ENCODE measurements at regions not wholly inside any gene's neighbourhood (a gene's known extent, or its start where the extent isn't known, plus 50 kb on each side); places are given as distances from the start of the nearest gene placed in this dataset.

GRCh38 chr6:144809120-144809519 is 524.0 kb downstream of the UTRN start:
- Histone ChIP-seq H3K27me3 (replicated peaks in 1 of 4; ENCODE audit: control insufficient read depth in 3 of 4, extremely low read depth in 1 of 4, insufficient read depth in 3 of 4, low read length in 3 of 4) (no peaks in the 10 kb centered on the region), H3K4me3 (ENCODE audit: extremely low read depth in 1 of 4, insufficient read depth in 2 of 4, low read depth in 3 of 4, low read length in 4 of 4) (no peak overlapping the region), H3K4me1 (replicated peaks in 1 of 4; ENCODE audit: control insufficient read depth in 3 of 4, insufficient read depth in 4 of 4, low read length in 3 of 4) (no peaks in the 10 kb centered on the region), H3K23ac (ENCODE audit: insufficient read length) (no peak overlapping the region), H2BK120ac (replicated peaks; ENCODE audit: low read depth, low read length) (no peak overlapping the region), H3K18ac (ENCODE audit: extremely low read depth, low read length) (no peak overlapping the region), H3K9me3 (ENCODE audit: insufficient read depth in 2 of 2, low read depth in 1 of 2, low read length in 1 of 2) (no peaks in the 10 kb centered on the region), H3K4ac (replicated peaks; ENCODE audit: insufficient read length, low read depth, low read length) (no peak overlapping the region), H3K56ac (replicated peaks; ENCODE audit: insufficient read length, low read depth, low read length) (no peak overlapping the region), H2AFZ (ENCODE audit: low read length) (no peak overlapping the region), H2BK5ac (ENCODE audit: low read depth, low read length) (no peak overlapping the region), H3K14ac (ENCODE audit: insufficient read length) (no peak overlapping the region), H3K23me2 (ENCODE audit: low read depth, low read length) (no peaks in the 10 kb centered on the region), H3K36me3 (ENCODE audit: control insufficient read depth in 2 of 4, insufficient read depth in 4 of 4, low read length in 3 of 4) (no peaks in the 10 kb centered on the region), H4K91ac (replicated peaks; ENCODE audit: insufficient read length, low read length) (no peak overlapping the region), H3K4me2 (ENCODE audit: insufficient read depth in 1 of 2, low read depth in 2 of 2, low read length in 2 of 2) (no peak overlapping the region), H4K8ac (ENCODE audit: extremely low read depth, insufficient read depth, low read length) (no peak overlapping the region), H2BK20ac (ENCODE audit: low read length) (no peak overlapping the region), H3K27ac (ENCODE audit: low read depth, low read length) (no peak overlapping the region), H3K9ac (replicated peaks in 1 of 4; ENCODE audit: extremely low read depth in 1 of 4, low read depth in 3 of 4, low read length in 3 of 4) (no peak overlapping the region), H2BK12ac (ENCODE audit: low read depth, low read length) (no peak overlapping the region), H4K20me1 (replicated peaks in 1 of 2; ENCODE audit: control insufficient read depth in 1 of 2, insufficient read depth in 2 of 2, low read length in 2 of 2) (no peaks in the 10 kb centered on the region), H4K5ac (ENCODE audit: insufficient read length, low read depth, low read length) (no peak overlapping the region), H2AK5ac (ENCODE audit: low read depth, low read length) (no peak overlapping the region), H3K79me1 (ENCODE audit: low read depth, low read length) (no peaks in the 10 kb centered on the region), H2BK15ac (ENCODE audit: low read length) (no peak overlapping the region), H3K79me2 (ENCODE audit: control insufficient read depth in 1 of 2, insufficient read depth in 2 of 2, low read length in 2 of 2) (no peaks in the 10 kb centered on the region)
- FAIRE-seq (no peak), DNase-seq (ENCODE audit: low read depth in 1 of 2, low spot score in 2 of 2) (no peak)
- POLR2A ChIA-PET (ENCODE audit: partially characterized antibody) = no interaction called here
- CTCF ChIA-PET (ENCODE audit: partially characterized antibody) = interaction anchor here (1.4 kb wide), 1 partner anchor 8 kb away, joined by 3 read pairs; no protein-coding TSS in a partner anchor
- TF ChIP-seq NANOG (IDR thresholded peaks at IDR 0.05; ENCODE audit: insufficient read depth, low read depth, low read length, poor library complexity, severe bottlenecking) = no peak
- TF ChIP-seq TBP (IDR thresholded peaks at IDR 0.05; ENCODE audit: low read depth, low read length) = no peak
- no peak for TF ChIP-seq BCL11A (IDR thresholded peaks at IDR 0.05; ENCODE audit: low read depth in 2 of 2, low read length in 2 of 2)
- TF ChIP-seq, protein P1, sequence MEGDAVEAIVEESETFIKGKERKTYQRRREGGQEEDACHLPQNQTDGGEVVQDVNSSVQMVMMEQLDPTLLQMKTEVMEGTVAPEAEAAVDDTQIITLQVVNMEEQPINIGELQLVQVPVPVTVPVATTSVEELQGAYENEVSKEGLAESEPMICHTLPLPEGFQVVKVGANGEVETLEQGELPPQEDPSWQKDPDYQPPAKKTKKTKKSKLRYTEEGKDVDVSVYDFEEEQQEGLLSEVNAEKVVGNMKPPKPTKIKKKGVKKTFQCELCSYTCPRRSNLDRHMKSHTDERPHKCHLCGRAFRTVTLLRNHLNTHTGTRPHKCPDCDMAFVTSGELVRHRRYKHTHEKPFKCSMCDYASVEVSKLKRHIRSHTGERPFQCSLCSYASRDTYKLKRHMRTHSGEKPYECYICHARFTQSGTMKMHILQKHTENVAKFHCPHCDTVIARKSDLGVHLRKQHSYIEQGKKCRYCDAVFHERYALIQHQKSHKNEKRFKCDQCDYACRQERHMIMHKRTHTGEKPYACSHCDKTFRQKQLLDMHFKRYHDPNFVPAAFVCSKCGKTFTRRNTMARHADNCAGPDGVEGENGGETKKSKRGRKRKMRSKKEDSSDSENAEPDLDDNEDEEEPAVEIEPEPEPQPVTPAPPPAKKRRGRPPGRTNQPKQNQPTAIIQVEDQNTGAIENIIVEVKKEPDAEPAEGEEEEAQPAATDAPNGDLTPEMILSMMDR (IDR thresholded peaks at IDR 0.05; ENCODE audit: control extremely low read depth in 1 of 3, insufficient read depth in 1 of 3, low read depth in 1 of 3, low read length in 3 of 3) = no peak
- TF ChIP-seq TCF12 (IDR thresholded peaks at IDR 0.05; ENCODE audit: low read depth, low read length) = no peak
- TF ChIP-seq POLR2A (IDR thresholded peaks at IDR 0.05; ENCODE audit: control extremely low read depth in 1 of 2, low read depth in 2 of 2, low read length in 2 of 2) = no peak
- TF ChIP-seq GTF2F1 (IDR thresholded peaks at IDR 0.05; ENCODE audit: borderline replicate concordance, low read depth, low read length) = no peak
- TF ChIP-seq CBX5 (IDR thresholded peaks at IDR 0.05; ENCODE audit: low read depth, low read length) = no peak
- TF ChIP-seq KDM1A (IDR thresholded peaks at IDR 0.05; ENCODE audit: borderline replicate concordance, low read length) = no peak
- TF ChIP-seq MAX (IDR thresholded peaks at IDR 0.05) = no peak
- no peak for TF ChIP-seq SP2 (IDR thresholded peaks at IDR 0.05; ENCODE audit: low read length)
- no peak for TF ChIP-seq CHD2 (IDR thresholded peaks at IDR 0.05; ENCODE audit: low read length)
- WGBS, 2 experiments (ENCODE audit: extremely low coverage in 1 of 2, insufficient coverage in 1 of 2, insufficient read length in 1 of 2, insufficient replicate concordance in 2 of 2, low coverage in 1 of 2, low lambda C conversion rate in 2 of 2, missing lambda C conversion rate in 1 of 2) = 73 to 100% methylated on average over 1 of the region's 1 CpG

Data from H1 (cell line).